Naive thymus-derived CD4-positive, alpha-beta T cell (primary cell): ENCODE measurements at regions not wholly inside any gene's neighbourhood (a gene's known extent, or its start where the extent isn't known, plus 50 kb on each side); places are given as distances from the start of the nearest gene placed in this dataset.

Experiments
- ATAC-seq: fragments of 150-1000 bp; cut with Tn5 transposase; 2 replicates; pipeline ENCODE4 v1.10.0; 2021; ENCODE audit warnings: mild to moderate bottlenecking, moderate library complexity
- CTCF ChIA-PET: fragments of 350-600 bp; sonication (Branson Sonifier 250); formaldehyde crosslinking; loops from one replicate; lab custom pipeline; 2021; ENCODE audit warnings: antibody characterized with exemption; lab: Charles Lee
- POLR2A ChIA-PET: fragments of 350-600 bp; sonication (Branson Sonifier 250); formaldehyde crosslinking; loops from one replicate; lab custom pipeline; 2021; ENCODE audit warnings: antibody characterized with exemption, inconsistent platforms; lab: Charles Lee
- DNase-seq, 9 donors: peaks; one replicate each; pipeline versions ENCODE4 v3.0.0 to v3.0.0-alpha.2; 2020 to 2022; ENCODE audit warnings: mixed read lengths in 1 of 9
- H3K27ac ChIP-seq: one replicate; pipeline ENCODE4 v1.7.0; 2013; ENCODE audit warnings: mild to moderate bottlenecking, low read depth, low read length, moderate library complexity
- H3K27me3 ChIP-seq, 2 donors: one replicate each; pipeline ENCODE4 v1.7.0; 2013; ENCODE audit warnings: low read length in 2 of 2, mild to moderate bottlenecking in 2 of 2, moderate library complexity in 2 of 2; ENCODE audit not compliant: control insufficient read depth in 2 of 2, insufficient read depth in 2 of 2
- H3K36me3 ChIP-seq, 3 experiments: 1 replicate in 2 of 3; 2 replicates in 1 of 3; pipeline ENCODE4 v1.7.0; 2013; ENCODE audit warnings: low read length in 3 of 3, mild to moderate bottlenecking in 3 of 3, moderate library complexity in 1 of 3; ENCODE audit not compliant: insufficient read depth in 3 of 3, control insufficient read depth in 2 of 3
- H3K4me1 ChIP-seq, 2 donors: one replicate each; pipeline ENCODE4 v1.7.0; 2013; ENCODE audit warnings: low read length in 2 of 2, mild to moderate bottlenecking in 2 of 2, moderate library complexity in 1 of 2; ENCODE audit not compliant: control insufficient read depth in 2 of 2, insufficient read depth in 2 of 2
- H3K4me3 ChIP-seq: 2 replicates; pipeline ENCODE4 v1.7.0; 2013; ENCODE audit warnings: mild to moderate bottlenecking, low read length
- H3K9me3 ChIP-seq, 3 experiments: 1 replicate in 2 of 3; 2 replicates in 1 of 3; pipeline ENCODE4 v1.7.0; 2013; ENCODE audit warnings: low read length in 3 of 3; ENCODE audit not compliant: control insufficient read depth in 2 of 3
- H3K27ac Mint-ChIP-seq, 9 donors: one replicate each; pipeline ENCODE4 v1.8.0; 2020 to 2022; ENCODE audit warnings: mixed read lengths in 9 of 9, mild to moderate bottlenecking in 8 of 9, moderate library complexity in 5 of 9, inconsistent platforms in 2 of 9
- H3K27me3 Mint-ChIP-seq, 5 donors: one replicate each; pipeline ENCODE4 v1.8.0; 2021 to 2022; ENCODE audit warnings: mixed read lengths in 5 of 5, mild to moderate bottlenecking in 1 of 5
- H3K36me3 Mint-ChIP-seq, 5 donors: one replicate each; pipeline ENCODE4 v1.8.0; 2020 to 2022; ENCODE audit warnings: mixed read lengths in 5 of 5, mild to moderate bottlenecking in 3 of 5, inconsistent platforms in 1 of 5
- H3K4me1 Mint-ChIP-seq, 7 donors: one replicate each; pipeline ENCODE4 v1.8.0; 2020 to 2022; ENCODE audit warnings: mixed read lengths in 7 of 7, mild to moderate bottlenecking in 3 of 7, inconsistent platforms in 1 of 7
- H3K4me3 Mint-ChIP-seq, 10 donors: one replicate each; pipeline ENCODE4 v1.8.0; 2020 to 2022; ENCODE audit warnings: mild to moderate bottlenecking in 10 of 10, mixed read lengths in 10 of 10, moderate library complexity in 6 of 10, inconsistent platforms in 2 of 10
- H3K9me3 Mint-ChIP-seq, 11 donors: one replicate each; pipeline ENCODE4 v1.8.0; 2020 to 2022; ENCODE audit warnings: mixed read lengths in 11 of 11, mild to moderate bottlenecking in 4 of 11, inconsistent platforms in 1 of 11, moderate library complexity in 1 of 11
- intact Hi-C, 2 donors: fragments of 100-400 bp; cut with micrococcal nuclease; formaldehyde crosslinking; loops; one replicate each; pipeline ENCODE4 v1.15.1; 2023

- Histone ChIP-seq H3K36me3 (no peaks in the 10 kb centered on the region), H3K27ac (no peak overlapping the region), H3K4me3 (no peak overlapping the region), H3K9me3 (no peaks in the 10 kb centered on the region), H3K4me1 (no peaks in the 10 kb centered on the region), H3K27me3 (no peaks in the 10 kb centered on the region)
- no peak overlapping the region for H3K4me3 Mint-ChIP-seq
- DNase-seq (no peak), ATAC-seq (no peak)
- peak overlapping the region in 1 of 9 donors; percentile 57 for H3K27ac Mint-ChIP-seq
- H3K4me1 Mint-ChIP-seq = no peaks in the 10 kb centered on the region
- H3K9me3 Mint-ChIP-seq = peaks cover 0 to 17% (median 5%) of the 10 kb centered on the region in 11 donors
- ChIA-PET POLR2A (no interaction called here), CTCF (interaction anchor here (0.7 kb wide), 1 partner anchor 941 kb away, joined by 3 read pairs; no protein-coding TSS in a partner anchor)
- intact Hi-C loops = no loop called here
- peaks cover 0 to 5% (median 0%) of the 10 kb centered on the region in 5 donors for H3K36me3 Mint-ChIP-seq
- H3K27me3 Mint-ChIP-seq = peaks cover 0 to 21% (median 7%) of the 10 kb centered on the region in 5 donors
Measured at GRCh38 chr13:51015973-51016372, 95.1 kb downstream of the C13orf42 start.

GRCh38 chr13:51009597-51009996, 100.0 kb downstream of the RNASEH2B start:
- no peak overlapping the region for H3K4me3 Mint-ChIP-seq
- peaks cover 0 to 16% (median 4%) of the 10 kb centered on the region in 5 donors for H3K27me3 Mint-ChIP-seq
- Histone ChIP-seq H3K36me3 (no peaks in the 10 kb centered on the region), H3K9me3 (no peaks in the 10 kb centered on the region), H3K27me3 (no peaks in the 10 kb centered on the region), H3K4me3 (no peak overlapping the region), H3K4me1 (no peaks in the 10 kb centered on the region), H3K27ac (no peak overlapping the region)
- H3K36me3 Mint-ChIP-seq = no peaks in the 10 kb centered on the region
- ATAC-seq (no peak), DNase-seq (no peak)
- CTCF ChIA-PET = no interaction called here
- H3K4me1 Mint-ChIP-seq = no peaks in the 10 kb centered on the region
- POLR2A ChIA-PET = no interaction called here
- no peak overlapping the region for H3K27ac Mint-ChIP-seq
- peaks cover 0 to 17% (median 5%) of the 10 kb centered on the region in 11 donors for H3K9me3 Mint-ChIP-seq
- intact Hi-C loops = no loop called here

- Histone ChIP-seq H3K27me3 (no peaks in the 10 kb centered on the region), H3K36me3 (no peaks in the 10 kb centered on the region), H3K27ac (no peak overlapping the region), H3K4me1 (no peaks in the 10 kb centered on the region), H3K4me3 (no peak overlapping the region), H3K9me3 (no peaks in the 10 kb centered on the region)
- CTCF ChIA-PET = no interaction called here
- peaks cover 0 to 1% (median 0%) of the 10 kb centered on the region in 11 donors for H3K9me3 Mint-ChIP-seq
- no peak overlapping the region for H3K27ac Mint-ChIP-seq
- POLR2A ChIA-PET = no interaction called here
- no peak for ATAC-seq
- H3K4me1 Mint-ChIP-seq = no peaks in the 10 kb centered on the region
- no peaks in the 10 kb centered on the region for H3K36me3 Mint-ChIP-seq
- H3K27me3 Mint-ChIP-seq = peaks cover 0 to 11% (median 5%) of the 10 kb centered on the region in 5 donors
- intact Hi-C loops = no loop called here
- DNase-seq = no peak
- no peak overlapping the region for H3K4me3 Mint-ChIP-seq
Measured at GRCh38 chr13:51007216-51007615, 97.6 kb downstream of the RNASEH2B start.

- Histone ChIP-seq H3K4me1 (no peaks in the 10 kb centered on the region), H3K4me3 (no peak overlapping the region), H3K27ac (no peak overlapping the region), H3K27me3 (no peaks in the 10 kb centered on the region), H3K36me3 (no peaks in the 10 kb centered on the region), H3K9me3 (no peaks in the 10 kb centered on the region)
- no peak for DNase-seq
- Mint-ChIP-seq H3K4me1 (no peaks in the 10 kb centered on the region), H3K36me3 (no peaks in the 10 kb centered on the region), H3K27me3 (peaks cover 0 to 11% (median 4%) of the 10 kb centered on the region in 5 donors), H3K4me3 (no peak overlapping the region), H3K27ac (no peak overlapping the region), H3K9me3 (peaks cover 0 to 1% (median 0%) of the 10 kb centered on the region in 11 donors)
- ChIA-PET CTCF (no interaction called here), POLR2A (no interaction called here)
- no peak for ATAC-seq
- intact Hi-C loops = no loop called here
Measured at GRCh38 chr13:51006067-51006845, 96.7 kb downstream of the RNASEH2B start.
